Neural crest cell (in vitro differentiated cells): ENCODE measurements at regions not wholly inside any gene's neighbourhood (a gene's known extent, or its start where the extent isn't known, plus 50 kb on each side); places are given as distances from the start of the nearest gene placed in this dataset.

Experiments used
- DNase-seq: peaks from one replicate; pipeline ENCODE4 v3.0.0; 2021; ENCODE audit warnings: low read depth, mixed read lengths, low spot score
- H3K27ac Mint-ChIP-seq: one replicate; pipeline ENCODE4 v1.8.0; 2021; ENCODE audit warnings: mild to moderate bottlenecking, mixed read lengths; ENCODE audit not compliant: unreplicated experiment
- H3K27me3 Mint-ChIP-seq: 2 replicates; pipeline ENCODE4 v1.8.0; 2021; ENCODE audit warnings: low read depth, mild to moderate bottlenecking, mixed read lengths
- H3K36me3 Mint-ChIP-seq: 2 replicates; pipeline ENCODE4 v1.8.0; 2021; ENCODE audit warnings: low read depth, mild to moderate bottlenecking, mixed read lengths
- H3K4me1 Mint-ChIP-seq: 2 replicates; pipeline ENCODE4 v1.8.0; 2021; ENCODE audit warnings: mixed read lengths
- H3K4me3 Mint-ChIP-seq: one replicate; pipeline ENCODE4 v1.8.0; 2021; ENCODE audit warnings: mild to moderate bottlenecking, mixed read lengths
- H3K9me3 Mint-ChIP-seq: 2 replicates; pipeline ENCODE4 v1.8.0; 2021; ENCODE audit warnings: mixed read lengths
- CTCF ChIP-seq: fragments of 200-600 bp; sonication (generic); conservative IDR thresholded peaks from 2 replicates; pipeline ENCODE4 v1.5.0; 2021; ENCODE audit warnings: antibody characterized with exemption, mild to moderate bottlenecking

- no peak for TF ChIP-seq CTCF
- H3K27ac Mint-ChIP-seq, result no peak overlapping the region
- no peak overlapping the region for H3K4me3 Mint-ChIP-seq
- H3K4me1 Mint-ChIP-seq, result peaks cover 13% of the 10 kb centered on the region
- peaks cover 8% of the 10 kb centered on the region for H3K9me3 Mint-ChIP-seq
- no peaks in the 10 kb centered on the region for H3K27me3 Mint-ChIP-seq
- DNase-seq, result no peak
- H3K36me3 Mint-ChIP-seq, result peaks cover 2% of the 10 kb centered on the region
These were observed 85.5 kb downstream of the YIPF5 start for GRCh38 chr5:144084971-144085370.

DNA sequence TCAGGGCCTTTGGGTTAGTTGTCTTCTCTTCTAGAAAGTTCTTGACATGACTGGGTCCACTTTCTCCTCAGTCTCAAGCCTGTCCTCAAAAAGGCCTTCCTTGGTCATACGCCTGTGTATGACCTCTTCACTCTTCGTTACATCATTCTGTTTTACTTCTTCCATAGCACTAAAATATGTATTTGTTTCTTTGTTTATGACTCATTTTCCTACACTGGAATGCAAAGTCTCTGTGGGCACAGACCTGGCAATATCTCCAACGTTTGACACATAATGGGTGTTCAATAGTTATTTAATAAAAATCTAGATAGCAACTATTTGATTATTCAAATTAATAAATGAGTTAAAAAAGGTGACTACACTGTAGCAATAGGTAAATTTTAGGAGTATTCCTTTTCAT lies 85.1 kb downstream of the YIPF5 start:
- H3K9me3 Mint-ChIP-seq, result peaks cover 8% of the 10 kb centered on the region

GRCh38 chr5:144086295-144086694 lies 84.2 kb downstream of the YIPF5 start:
- no peak for TF ChIP-seq CTCF
- peaks cover 13% of the 10 kb centered on the region for H3K4me1 Mint-ChIP-seq
- H3K9me3 Mint-ChIP-seq, result peaks cover 5% of the 10 kb centered on the region
- DNase-seq, result no peak
- H3K36me3 Mint-ChIP-seq, result peaks cover 2% of the 10 kb centered on the region
- no peak overlapping the region for H3K4me3 Mint-ChIP-seq
- H3K27ac Mint-ChIP-seq, result no peak overlapping the region
- H3K27me3 Mint-ChIP-seq, result no peaks in the 10 kb centered on the region

More for the DNA sequence above, 85.1 kb downstream of the YIPF5 start:
- Mint-ChIP-seq H3K4me3 (no peak overlapping the region), H3K4me1 (peaks cover 13% of the 10 kb centered on the region), H3K27me3 (no peaks in the 10 kb centered on the region), H3K27ac (no peak overlapping the region), H3K36me3 (peaks cover 2% of the 10 kb centered on the region)
- no peak for TF ChIP-seq CTCF
- DNase-seq, result no peak

GRCh38 chr5:144087576-144087975 lies 82.9 kb downstream of the YIPF5 start:
- no peak for TF ChIP-seq CTCF

GRCh38 chr5:144088206-144089064 lies 82.0 kb downstream of the YIPF5 start:
- DNase-seq, result no peak
- Mint-ChIP-seq H3K27ac (peak overlapping the region; percentile 23), H3K9me3 (no peaks in the 10 kb centered on the region), H3K27me3 (no peaks in the 10 kb centered on the region), H3K36me3 (no peaks in the 10 kb centered on the region), H3K4me1 (peaks cover 13% of the 10 kb centered on the region), H3K4me3 (no peak overlapping the region)
- no peak for TF ChIP-seq CTCF

More at GRCh38 chr5:144087576-144087975, 82.9 kb downstream of the YIPF5 start:
- DNase-seq, result no peak
- H3K27me3 Mint-ChIP-seq, result no peaks in the 10 kb centered on the region
- no peak overlapping the region for H3K4me3 Mint-ChIP-seq
- H3K4me1 Mint-ChIP-seq, result peaks cover 13% of the 10 kb centered on the region
- peaks cover under 1% of the 10 kb centered on the region for H3K36me3 Mint-ChIP-seq
- no peak overlapping the region for H3K27ac Mint-ChIP-seq
- H3K9me3 Mint-ChIP-seq, result no peaks in the 10 kb centered on the region
